Epidermal melanocyte (primary cell): ENCODE measurements at regions not wholly inside any gene's neighbourhood (a gene's known extent, or its start where the extent isn't known, plus 50 kb on each side); places are given as distances from the start of the nearest gene placed in this dataset.
A peak's percentile ranks its signal among the peaks of the same experiment; 100 is the strongest.

Experiments
- DNase-seq: peaks from one replicate; pipeline ENCODE4 v3.0.0; 2011; ENCODE audit warnings: low spot score; ENCODE audit not compliant: insufficient read length

- no peak for DNase-seq
Observed at GRCh38 chr15:62933386-62933785, 109.2 kb upstream of the TPM1 start.

- DNase-seq, result no peak
Observed at GRCh38 chr15:62934236-62934971, 108.1 kb upstream of the TPM1 start.

GRCh38 chr15:62935300-62936081 is 107.1 kb upstream of the TPM1 start:
- DNase-seq, result no peak

- no peak for DNase-seq
Observed at GRCh38 chr15:62938825-62939224, 103.7 kb upstream of the TPM1 start.

GRCh38 chr15:62940093-62940754 is 102.3 kb upstream of the TPM1 start:
- DNase-seq, result no peak

GRCh38 chr15:62940755-62941361 is 101.7 kb upstream of the TPM1 start:
- DNase-seq, result peak; percentile 75

GRCh38 chr15:62941699-62942098 is 100.8 kb upstream of the TPM1 start:
- DNase-seq, result no peak

GRCh38 chr15:62942428-62942827 is 100.1 kb upstream of the TPM1 start:
- no peak for DNase-seq

GRCh38 chr15:62945063-62945462 is 97.5 kb upstream of the TPM1 start:
- DNase-seq, result no peak

GRCh38 chr15:62945760-62946159 is 96.8 kb upstream of the TPM1 start:
- no peak for DNase-seq

- DNase-seq, result no peak
Observed at GRCh38 chr15:62946940-62947339, 95.6 kb upstream of the TPM1 start.

- no peak for DNase-seq
Observed at GRCh38 chr15:62950462-62950931, 92.0 kb upstream of the TPM1 start.

GRCh38 chr15:62951481-62951880 is 91.1 kb upstream of the TPM1 start:
- DNase-seq, result no peak

- no peak for DNase-seq
Observed at GRCh38 chr15:62953021-62953420, 89.5 kb upstream of the TPM1 start.

- no peak for DNase-seq
Observed at GRCh38 chr15:62953496-62954045, 89.0 kb upstream of the TPM1 start.

GRCh38 chr15:62957130-62957529 is 85.4 kb upstream of the TPM1 start:
- DNase-seq, result no peak

GRCh38 chr15:62958528-62959363 is 83.8 kb upstream of the TPM1 start:
- no peak for DNase-seq

GRCh38 chr15:62961134-62961533 is 81.4 kb upstream of the TPM1 start:
- DNase-seq, result no peak

- no peak for DNase-seq
Observed at GRCh38 chr15:62962101-62962995, 80.2 kb upstream of the TPM1 start.

GRCh38 chr15:62964251-62964650 is 78.3 kb upstream of the TPM1 start:
- no peak for DNase-seq
